Right lobe of liver (tissue), 6 donors: ENCODE measurements at regions not wholly inside any gene's neighbourhood (a gene's known extent, or its start where the extent isn't known, plus 50 kb on each side); places are given as distances from the start of the nearest gene placed in this dataset.

Source experiments
- ATAC-seq, 4 donors: fragments of 200-7000 bp; cut with Tn5 transposase; one replicate each; pipeline ENCODE4 v1.9.1; 2020; ENCODE audit warnings: mild to moderate bottlenecking in 4 of 4, moderate library complexity in 4 of 4
- DNase-seq, 3 donors: peaks; one replicate each; pipeline ENCODE4 v3.0.0-alpha.2; 2020
- H3K27ac ChIP-seq, 3 donors: fragments of 200-600 bp; one replicate each; pipeline ENCODE4 v1.8.0; 2022
- H3K27me3 ChIP-seq, 2 donors: fragments of 200-600 bp; one replicate each; pipeline ENCODE4 v1.8.0; 2022
- H3K36me3 ChIP-seq, 4 donors: fragments of 200-600 bp; sonication (generic) in 1 of 4; one replicate each; pipeline versions ENCODE4 v1.5.1 to v1.8.0; 2017 to 2022; ENCODE audit warnings: control low read depth in 1 of 4
- H3K4me1 ChIP-seq, 4 donors: fragments of 200-600 bp; sonication (generic) in 1 of 4; one replicate each; pipeline versions ENCODE4 v1.5.1 to v1.8.0; 2017 to 2022; ENCODE audit warnings: control low read depth in 1 of 4
- H3K4me3 ChIP-seq, 3 donors: fragments of 200-600 bp; one replicate each; pipeline ENCODE4 v1.8.0; 2022
- H3K9me3 ChIP-seq, 4 donors: fragments of 200-600 bp; sonication (generic) in 1 of 4; one replicate each; pipeline versions ENCODE4 v1.5.1 to v1.8.0; 2017 to 2022; ENCODE audit warnings: control low read depth in 1 of 4
- POLR2A ChIP-seq: fragments of 450-650 bp; IDR thresholded peaks from one replicate; pipeline ENCODE4 v1.6.1; 2017; ENCODE audit warnings: antibody characterized with exemption, mild to moderate bottlenecking
- WGBS: methylation state at CpG from one replicate; pipeline ENCODE4 v1.1.6; 2018; ENCODE audit warnings: low coverage, low lambda C conversion rate; ENCODE audit not compliant: insufficient coverage; ENCODE audit errors: missing lambda C conversion rate; 5-methylcytosine and 5-hydroxymethylcytosine counted together
- intact Hi-C, 2 donors: fragments of 100-400 bp; cut with DNase I; formaldehyde crosslinking; loops; one replicate each; pipeline versions ENCODE4 v1.11.2 to v1.14.1; 2022
- TF ChIP-seq, protein P1 (sequence below), 4 donors: fragments of 200-600 bp in 3 of 4; fragments of 450-650 bp in 1 of 4; IDR thresholded peaks; one replicate each; pipeline versions ENCODE4 v1.5.1 to v1.8.0; 2016 to 2022; ENCODE audit warnings: antibody characterized with exemption in 4 of 4, mild to moderate bottlenecking in 2 of 4
- donor health status: DM: no; HTN: yes; CAD: no.
- donor health status: DM: no; HTN: no; CAD: no.
- donor health status: DM: no; HTN: no; CAD: no.
- donor health status: DM: no; HTN: yes; CAD: no.
- donor health status: DM: no; HTN: yes; CAD: no.

DNA sequence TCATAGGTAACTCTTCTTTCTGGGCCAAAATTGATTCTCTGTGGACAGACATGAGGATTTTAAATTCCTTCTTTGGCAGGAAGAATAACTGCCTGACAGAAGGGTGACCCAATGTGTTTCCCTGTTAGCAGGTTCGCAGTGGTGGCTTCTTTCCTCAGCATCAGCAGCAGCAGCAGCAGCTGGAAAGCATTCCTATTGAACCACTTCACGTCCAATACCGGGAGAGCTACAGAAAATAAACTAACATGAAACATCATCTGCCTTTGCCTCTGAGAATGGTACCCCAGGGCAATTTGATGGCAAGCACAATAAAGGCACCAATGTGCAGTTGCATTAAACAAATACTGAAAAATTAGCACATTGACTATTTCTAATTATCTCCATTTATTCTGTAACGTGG is 214.5 kb downstream of the TMEM167A start:
- no peak overlapping the region for H3K4me3 ChIP-seq
- no peaks in the 10 kb centered on the region for H3K36me3 ChIP-seq
- 61% methylated on average over 4 of the region's 4 CpGs for WGBS
- ATAC-seq (no peak), DNase-seq (no peak)
- H3K27me3 ChIP-seq, result no peaks in the 10 kb centered on the region
- intact Hi-C loops, result no loop called here
- TF ChIP-seq, protein P1, sequence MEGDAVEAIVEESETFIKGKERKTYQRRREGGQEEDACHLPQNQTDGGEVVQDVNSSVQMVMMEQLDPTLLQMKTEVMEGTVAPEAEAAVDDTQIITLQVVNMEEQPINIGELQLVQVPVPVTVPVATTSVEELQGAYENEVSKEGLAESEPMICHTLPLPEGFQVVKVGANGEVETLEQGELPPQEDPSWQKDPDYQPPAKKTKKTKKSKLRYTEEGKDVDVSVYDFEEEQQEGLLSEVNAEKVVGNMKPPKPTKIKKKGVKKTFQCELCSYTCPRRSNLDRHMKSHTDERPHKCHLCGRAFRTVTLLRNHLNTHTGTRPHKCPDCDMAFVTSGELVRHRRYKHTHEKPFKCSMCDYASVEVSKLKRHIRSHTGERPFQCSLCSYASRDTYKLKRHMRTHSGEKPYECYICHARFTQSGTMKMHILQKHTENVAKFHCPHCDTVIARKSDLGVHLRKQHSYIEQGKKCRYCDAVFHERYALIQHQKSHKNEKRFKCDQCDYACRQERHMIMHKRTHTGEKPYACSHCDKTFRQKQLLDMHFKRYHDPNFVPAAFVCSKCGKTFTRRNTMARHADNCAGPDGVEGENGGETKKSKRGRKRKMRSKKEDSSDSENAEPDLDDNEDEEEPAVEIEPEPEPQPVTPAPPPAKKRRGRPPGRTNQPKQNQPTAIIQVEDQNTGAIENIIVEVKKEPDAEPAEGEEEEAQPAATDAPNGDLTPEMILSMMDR (IDR thresholded peaks at IDR 0.05), result no peak
- no peak for TF ChIP-seq POLR2A
- no peak overlapping the region for H3K27ac ChIP-seq
- H3K9me3 ChIP-seq, result no peaks in the 10 kb centered on the region
- no peaks in the 10 kb centered on the region for H3K4me1 ChIP-seq

DNA sequence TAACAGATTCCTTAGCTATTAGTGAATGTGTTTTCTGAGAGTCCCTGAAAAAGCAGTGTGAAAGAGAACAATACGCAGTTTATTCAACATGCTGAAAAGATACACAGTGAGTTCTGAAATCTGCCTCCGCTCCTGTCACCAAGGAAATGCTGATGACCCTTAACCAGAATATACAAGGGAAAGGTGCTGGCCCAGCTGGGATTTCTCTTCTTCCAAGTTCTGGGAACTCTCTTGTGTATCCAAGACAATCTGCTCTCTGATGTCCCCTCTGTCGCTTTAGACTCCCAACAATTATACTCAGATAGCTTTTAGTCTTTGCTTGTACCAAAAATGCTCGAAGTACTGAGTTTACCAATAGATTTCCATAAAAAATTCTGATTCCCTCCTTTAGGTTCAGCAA is 214.9 kb downstream of the TMEM167A start:
- no peaks in the 10 kb centered on the region for H3K9me3 ChIP-seq
- intact Hi-C loops, result no loop called here
- no peak overlapping the region for H3K27ac ChIP-seq
- no peaks in the 10 kb centered on the region for H3K4me1 ChIP-seq
- TF ChIP-seq POLR2A, result no peak
- TF ChIP-seq, protein P1 (IDR thresholded peaks at IDR 0.05), result no peak
- ATAC-seq (no peak), DNase-seq (no peak)
- H3K27me3 ChIP-seq, result no peaks in the 10 kb centered on the region
- H3K36me3 ChIP-seq, result no peaks in the 10 kb centered on the region
- 77% methylated on average over 4 of the region's 4 CpGs for WGBS
- no peak overlapping the region for H3K4me3 ChIP-seq

DNA sequence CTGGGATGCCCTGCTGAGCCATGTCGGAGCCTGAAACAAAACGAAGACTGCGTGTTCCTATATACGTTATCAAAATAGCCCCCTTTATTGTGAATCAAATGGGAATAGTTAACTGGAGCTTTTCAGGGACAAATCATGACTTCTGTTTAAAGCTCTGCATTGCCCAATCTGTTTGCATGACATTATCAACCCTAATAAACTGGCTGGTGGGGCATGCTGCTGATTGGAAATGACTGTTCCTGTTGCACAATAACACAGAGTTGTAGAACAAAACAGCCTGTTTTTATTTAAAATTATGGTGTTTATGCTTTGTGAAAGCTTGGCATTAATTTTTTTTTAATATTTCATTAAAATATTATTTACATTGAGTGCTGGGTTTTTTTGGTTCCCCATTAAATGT is 215.5 kb downstream of the TMEM167A start:
- Histone ChIP-seq H3K27ac (no peak overlapping the region), H3K27me3 (no peaks in the 10 kb centered on the region), H3K4me1 (no peaks in the 10 kb centered on the region), H3K4me3 (no peak overlapping the region), H3K9me3 (no peaks in the 10 kb centered on the region), H3K36me3 (no peaks in the 10 kb centered on the region)
- no peak for TF ChIP-seq POLR2A
- TF ChIP-seq, protein P1 (IDR thresholded peaks at IDR 0.05), result no peak
- ATAC-seq (peak; percentile 52 to 92 (median 70)), DNase-seq (no peak)
- intact Hi-C loops, result no loop called here
- 87% methylated on average over 4 of the region's 4 CpGs for WGBS

DNA sequence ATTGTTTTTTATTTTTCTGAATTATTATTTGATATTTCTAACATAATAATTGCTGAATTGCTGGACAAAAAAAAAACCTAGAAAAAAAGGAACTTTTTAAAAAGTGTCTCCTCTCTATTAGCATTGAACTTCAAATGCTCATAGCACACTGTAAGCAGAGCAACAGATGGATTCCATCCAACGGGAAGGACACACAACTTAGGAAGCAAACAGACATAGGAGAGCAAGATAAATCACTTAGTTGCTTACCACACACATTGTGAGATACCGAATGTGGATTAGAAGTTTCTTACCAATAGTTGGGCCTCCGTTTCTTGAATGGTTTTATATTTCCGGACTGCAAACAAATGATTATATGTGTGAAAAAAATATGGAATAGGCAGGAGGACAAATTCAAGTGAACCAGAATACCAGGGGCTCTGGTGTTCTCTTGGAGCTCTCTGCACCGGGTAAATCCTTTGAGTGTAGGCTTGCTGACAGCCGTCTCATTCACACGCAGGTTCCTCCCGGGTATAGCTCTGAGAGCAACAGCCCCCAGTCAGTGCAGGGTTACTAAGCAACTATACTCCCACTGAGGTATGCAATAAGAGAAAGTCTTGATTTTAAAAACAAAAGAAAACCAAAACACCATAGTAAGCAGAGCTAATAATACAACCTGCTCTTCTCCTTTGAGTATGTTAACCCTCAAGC is 217.6 kb downstream of the TMEM167A start:
- no peaks in the 10 kb centered on the region for H3K27me3 ChIP-seq
- H3K4me3 ChIP-seq, result no peak overlapping the region
- TF ChIP-seq, protein P1 (IDR thresholded peaks at IDR 0.05), result no peak
- TF ChIP-seq POLR2A, result no peak
- no peak overlapping the region for H3K27ac ChIP-seq
- H3K36me3 ChIP-seq, result no peaks in the 10 kb centered on the region
- intact Hi-C loops, result no loop called here
- WGBS, result 52% methylated on average over 8 of the region's 8 CpGs
- H3K4me1 ChIP-seq, result no peaks in the 10 kb centered on the region
- ATAC-seq (peak in 1 of 4 donors; percentile 53), DNase-seq (no peak)
- no peaks in the 10 kb centered on the region for H3K9me3 ChIP-seq
